ENCODE measurements at regions not wholly inside any gene's neighbourhood (a gene's known extent, or its start where the extent isn't known, plus 50 kb on each side); places are given as distances from the start of the nearest gene placed in this dataset.

DNA sequence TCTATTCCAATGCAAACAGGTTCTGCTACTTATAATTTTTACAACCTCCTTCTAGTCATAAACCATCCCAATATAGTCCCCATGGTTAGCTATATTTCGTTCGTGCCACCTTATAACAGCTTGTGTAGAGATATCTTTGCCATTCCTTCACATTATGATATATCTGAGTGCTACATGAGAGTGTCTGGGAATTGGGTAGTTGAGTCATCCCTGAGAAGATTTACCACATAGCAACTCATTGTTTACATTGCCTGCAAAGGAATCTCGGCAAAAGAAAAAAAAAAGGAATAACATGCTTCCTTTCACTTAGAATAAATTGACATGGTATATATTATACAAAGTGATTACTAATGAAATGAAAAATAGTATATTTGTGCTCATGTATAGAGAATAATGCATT is 86.0 kb upstream of the VGLL3 start:
- FAIRE-seq: no peak
- H3K36me3 ChIP-seq (replicated peaks in 1 of 2; ENCODE audit: control insufficient read depth in 1 of 2, insufficient read depth in 2 of 2, low read length in 2 of 2): no peaks in the 10 kb centered on the region
- H2AFZ ChIP-seq (ENCODE audit: low read length): no peak overlapping the region
- no TSS peak for BruUV-seq (replicated peaks)
- H3K9me3 ChIP-seq (ENCODE audit: low read length): no peaks in the 10 kb centered on the region
- peak; percentile 2 for DNase-seq (ENCODE audit: low spot score)
- no peak overlapping the region for H3K27ac ChIP-seq (ENCODE audit: extremely low read length, insufficient read depth, low read length)
- no peak overlapping the region for H3K4me2 ChIP-seq (ENCODE audit: low read depth, low read length)
- ATAC-seq: no peak
- CTCF ChIA-PET (ENCODE audit: low intra/inter-chr PET ratio, low total read pairs): no interaction called here
- POLR2A ChIA-PET: no interaction called here
- H3K4me1 ChIP-seq (ENCODE audit: insufficient read depth, low read length): no peaks in the 10 kb centered on the region
- H3K79me2 ChIP-seq (ENCODE audit: insufficient read depth, low read length): no peaks in the 10 kb centered on the region
- TF ChIP-seq, protein P1, sequence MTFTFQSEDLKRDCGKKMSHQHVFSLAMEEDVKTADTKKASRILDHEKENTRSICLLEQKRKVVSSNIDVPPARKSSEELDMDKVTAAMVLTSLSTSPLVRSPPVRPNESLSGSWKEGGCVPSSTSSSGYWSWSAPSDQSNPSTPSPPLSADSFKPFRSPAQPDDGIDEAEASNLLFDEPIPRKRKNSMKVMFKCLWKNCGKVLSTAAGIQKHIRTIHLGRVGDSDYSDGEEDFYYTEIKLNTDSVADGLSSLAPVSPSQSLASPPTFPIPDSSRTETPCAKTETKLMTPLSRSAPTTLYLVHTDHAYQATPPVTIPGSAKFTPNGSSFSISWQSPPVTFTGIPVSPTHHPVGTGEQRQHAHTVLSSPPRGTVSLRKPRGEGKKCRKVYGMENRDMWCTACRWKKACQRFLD (CRISPR knock-in tag; IDR thresholded peaks at IDR 0.05; ENCODE audit: borderline replicate concordance): no peak
- TF ChIP-seq ZNF615 (CRISPR knock-in tag; IDR thresholded peaks at IDR 0.05; ENCODE audit: borderline replicate concordance) (no peak), FOXO1 (CRISPR knock-in tag; IDR thresholded peaks at IDR 0.05) (no peak), ZNF788 (CRISPR knock-in tag; IDR thresholded peaks at IDR 0.05; ENCODE audit: borderline replicate concordance) (no peak), SETDB1 (CRISPR knock-in tag; IDR thresholded peaks at IDR 0.05; ENCODE audit: borderline replicate concordance) (no peak), ZNF260 (CRISPR knock-in tag; IDR thresholded peaks at IDR 0.05; ENCODE audit: borderline replicate concordance, low read depth) (no peak), BHLHE40 (IDR thresholded peaks at IDR 0.05; ENCODE audit: low read length) (no peak), ZNF121 (CRISPR knock-in tag; IDR thresholded peaks at IDR 0.05) (no peak), CC2D1A (CRISPR knock-in tag; IDR thresholded peaks at IDR 0.05) (no peak), SIN3A (IDR thresholded peaks at IDR 0.05; ENCODE audit: borderline replicate concordance, low read depth, low read length) (no peak), PCBP1 (IDR thresholded peaks at IDR 0.05; ENCODE audit: borderline replicate concordance, low read depth, low read length) (no peak), ZFP36L1 (CRISPR knock-in tag; IDR thresholded peaks at IDR 0.05) (no peak), TEAD2 (CRISPR knock-in tag; IDR thresholded peaks at IDR 0.05) (no peak)
- TF ChIP-seq, protein P2, sequence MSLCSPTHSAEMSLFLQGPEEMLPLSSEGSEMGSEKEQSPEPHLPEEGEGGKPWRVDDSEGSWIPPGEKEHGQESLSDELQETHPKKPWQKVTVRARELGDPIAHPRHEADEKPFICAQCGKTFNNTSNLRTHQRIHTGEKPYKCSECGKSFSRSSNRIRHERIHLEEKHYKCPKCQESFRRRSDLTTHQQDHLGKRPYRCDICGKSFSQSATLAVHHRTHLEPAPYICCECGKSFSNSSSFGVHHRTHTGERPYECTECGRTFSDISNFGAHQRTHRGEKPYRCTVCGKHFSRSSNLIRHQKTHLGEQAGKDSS (CRISPR knock-in tag; IDR thresholded peaks at IDR 0.05; ENCODE audit: borderline replicate concordance, low read depth): no peak
- TF ChIP-seq, protein P3, sequence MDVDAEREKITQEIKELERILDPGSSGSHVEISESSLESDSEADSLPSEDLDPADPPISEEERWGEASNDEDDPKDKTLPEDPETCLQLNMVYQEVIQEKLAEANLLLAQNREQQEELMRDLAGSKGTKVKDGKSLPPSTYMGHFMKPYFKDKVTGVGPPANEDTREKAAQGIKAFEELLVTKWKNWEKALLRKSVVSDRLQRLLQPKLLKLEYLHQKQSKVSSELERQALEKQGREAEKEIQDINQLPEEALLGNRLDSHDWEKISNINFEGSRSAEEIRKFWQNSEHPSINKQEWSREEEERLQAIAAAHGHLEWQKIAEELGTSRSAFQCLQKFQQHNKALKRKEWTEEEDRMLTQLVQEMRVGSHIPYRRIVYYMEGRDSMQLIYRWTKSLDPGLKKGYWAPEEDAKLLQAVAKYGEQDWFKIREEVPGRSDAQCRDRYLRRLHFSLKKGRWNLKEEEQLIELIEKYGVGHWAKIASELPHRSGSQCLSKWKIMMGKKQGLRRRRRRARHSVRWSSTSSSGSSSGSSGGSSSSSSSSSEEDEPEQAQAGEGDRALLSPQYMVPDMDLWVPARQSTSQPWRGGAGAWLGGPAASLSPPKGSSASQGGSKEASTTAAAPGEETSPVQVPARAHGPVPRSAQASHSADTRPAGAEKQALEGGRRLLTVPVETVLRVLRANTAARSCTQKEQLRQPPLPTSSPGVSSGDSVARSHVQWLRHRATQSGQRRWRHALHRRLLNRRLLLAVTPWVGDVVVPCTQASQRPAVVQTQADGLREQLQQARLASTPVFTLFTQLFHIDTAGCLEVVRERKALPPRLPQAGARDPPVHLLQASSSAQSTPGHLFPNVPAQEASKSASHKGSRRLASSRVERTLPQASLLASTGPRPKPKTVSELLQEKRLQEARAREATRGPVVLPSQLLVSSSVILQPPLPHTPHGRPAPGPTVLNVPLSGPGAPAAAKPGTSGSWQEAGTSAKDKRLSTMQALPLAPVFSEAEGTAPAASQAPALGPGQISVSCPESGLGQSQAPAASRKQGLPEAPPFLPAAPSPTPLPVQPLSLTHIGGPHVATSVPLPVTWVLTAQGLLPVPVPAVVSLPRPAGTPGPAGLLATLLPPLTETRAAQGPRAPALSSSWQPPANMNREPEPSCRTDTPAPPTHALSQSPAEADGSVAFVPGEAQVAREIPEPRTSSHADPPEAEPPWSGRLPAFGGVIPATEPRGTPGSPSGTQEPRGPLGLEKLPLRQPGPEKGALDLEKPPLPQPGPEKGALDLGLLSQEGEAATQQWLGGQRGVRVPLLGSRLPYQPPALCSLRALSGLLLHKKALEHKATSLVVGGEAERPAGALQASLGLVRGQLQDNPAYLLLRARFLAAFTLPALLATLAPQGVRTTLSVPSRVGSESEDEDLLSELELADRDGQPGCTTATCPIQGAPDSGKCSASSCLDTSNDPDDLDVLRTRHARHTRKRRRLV (CRISPR knock-in tag; IDR thresholded peaks at IDR 0.05): no peak
- H3K9ac ChIP-seq (ENCODE audit: insufficient read depth, low read depth, low read length): no peak overlapping the region
- 0% methylated on average over 3 of the region's 3 CpGs for WGBS (ENCODE audit: low lambda C conversion rate)
- no peaks in the 10 kb centered on the region for H4K20me1 ChIP-seq (ENCODE audit: insufficient read depth, low read length)
- H3K27me3 ChIP-seq (ENCODE audit: control insufficient read depth in 1 of 2, insufficient read depth in 2 of 2, low read length in 2 of 2): no peaks in the 10 kb centered on the region
- intact Hi-C loops (cut with micrococcal nuclease; ENCODE audit: unreplicated experiment) (no loop called here), in situ Hi-C loops (cut with HindIII; ENCODE audit: extremely low pct_ligation_motif_present, low pct_unique_long_range_greater_than_20kb) (no loop called here)
- H3K4me3 ChIP-seq (replicated peaks in 1 of 3; ENCODE audit: insufficient read depth in 1 of 3, low read depth in 2 of 3, low read length in 3 of 3): no peak overlapping the region
